ENCODE measurements at regions not wholly inside any gene's neighbourhood (a gene's known extent, or its start where the extent isn't known, plus 50 kb on each side); places are given as distances from the start of the nearest gene placed in this dataset.

- TF ChIP-seq, protein P1, sequence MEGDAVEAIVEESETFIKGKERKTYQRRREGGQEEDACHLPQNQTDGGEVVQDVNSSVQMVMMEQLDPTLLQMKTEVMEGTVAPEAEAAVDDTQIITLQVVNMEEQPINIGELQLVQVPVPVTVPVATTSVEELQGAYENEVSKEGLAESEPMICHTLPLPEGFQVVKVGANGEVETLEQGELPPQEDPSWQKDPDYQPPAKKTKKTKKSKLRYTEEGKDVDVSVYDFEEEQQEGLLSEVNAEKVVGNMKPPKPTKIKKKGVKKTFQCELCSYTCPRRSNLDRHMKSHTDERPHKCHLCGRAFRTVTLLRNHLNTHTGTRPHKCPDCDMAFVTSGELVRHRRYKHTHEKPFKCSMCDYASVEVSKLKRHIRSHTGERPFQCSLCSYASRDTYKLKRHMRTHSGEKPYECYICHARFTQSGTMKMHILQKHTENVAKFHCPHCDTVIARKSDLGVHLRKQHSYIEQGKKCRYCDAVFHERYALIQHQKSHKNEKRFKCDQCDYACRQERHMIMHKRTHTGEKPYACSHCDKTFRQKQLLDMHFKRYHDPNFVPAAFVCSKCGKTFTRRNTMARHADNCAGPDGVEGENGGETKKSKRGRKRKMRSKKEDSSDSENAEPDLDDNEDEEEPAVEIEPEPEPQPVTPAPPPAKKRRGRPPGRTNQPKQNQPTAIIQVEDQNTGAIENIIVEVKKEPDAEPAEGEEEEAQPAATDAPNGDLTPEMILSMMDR (IDR thresholded peaks at IDR 0.05) = no peak
- TF ChIP-seq POLR2A (IDR thresholded peaks at IDR 0.05) = no peak
Observed at GRCh38 chr9:106669835-106670234, 193.1 kb upstream of the ZNF462 start.
